Lung (tissue), 11 donors: ENCODE measurements at regions not wholly inside any gene's neighbourhood (a gene's known extent, or its start where the extent isn't known, plus 50 kb on each side); places are given as distances from the start of the nearest gene placed in this dataset.
A peak's percentile ranks its signal among the peaks of the same experiment; 100 is the strongest.

Experiments used
- ATAC-seq: fragments of 200-7000 bp; cut with Tn5 transposase; one replicate; pipeline ENCODE4 v1.9.1; 2020; ENCODE audit warnings: moderate number of reproducible peaks; ENCODE audit not compliant: insufficient read depth, low FRiP score
- DNase-seq, 3 donors: peaks; one replicate each; pipeline ENCODE4 v3.0.0-alpha.2; 2013 to 2017
- H3K27ac ChIP-seq, 2 donors: one replicate each; pipeline ENCODE4 v1.5.1; 2013; ENCODE audit warnings: mild to moderate bottlenecking in 2 of 2, moderate library complexity in 2 of 2, control low read depth in 1 of 2, inconsistent platforms in 1 of 2, low read depth in 1 of 2, low read length in 1 of 2
- H3K27me3 ChIP-seq, 3 donors: one replicate each; pipeline ENCODE4 v1.5.1; 2013; ENCODE audit warnings: low read length in 2 of 3; ENCODE audit not compliant: control insufficient read depth in 3 of 3, insufficient read depth in 3 of 3
- H3K36me3 ChIP-seq, 4 donors: one replicate each; pipeline ENCODE4 v1.5.1; 2013; ENCODE audit warnings: low read length in 4 of 4, mild to moderate bottlenecking in 1 of 4, moderate library complexity in 1 of 4; ENCODE audit not compliant: control insufficient read depth in 4 of 4, insufficient read depth in 4 of 4
- H3K4me1 ChIP-seq, 5 donors: one replicate each; pipeline ENCODE4 v1.5.1; 2013; ENCODE audit warnings: low read length in 5 of 5, mild to moderate bottlenecking in 2 of 5, moderate library complexity in 1 of 5; ENCODE audit not compliant: control insufficient read depth in 5 of 5, insufficient read depth in 5 of 5
- H3K4me3 ChIP-seq: one replicate; pipeline ENCODE4 v1.5.1; 2013; ENCODE audit warnings: mild to moderate bottlenecking, control low read depth, moderate library complexity
- H3K9ac ChIP-seq, 2 donors: one replicate each; pipeline ENCODE4 v1.5.1; 2013; ENCODE audit warnings: low read length in 2 of 2, control low read depth in 1 of 2; ENCODE audit not compliant: insufficient read depth in 1 of 2
- H3K9me3 ChIP-seq, 4 donors: one replicate each; pipeline ENCODE4 v1.5.1; 2013; ENCODE audit warnings: low read length in 3 of 4, mild to moderate bottlenecking in 1 of 4, moderate library complexity in 1 of 4; ENCODE audit not compliant: control insufficient read depth in 4 of 4, insufficient read depth in 3 of 4
- WGBS, 2 donors: extraction: QIAGEN DNeasy Blood & Tissue Kit; methylation state at CpG; one replicate each; pipeline ENCODE4 v1.1.7; 2013; 5-methylcytosine and 5-hydroxymethylcytosine counted together
- TF ChIP-seq, protein P1 (sequence below): IDR thresholded peaks from 2 replicates; pipeline ENCODE4 v1.5.1; 2012; ENCODE audit warnings: mild to moderate bottlenecking; ENCODE audit errors: control extremely low read depth, extremely low read depth
- donor health status: control.
- donor health status: control.
- donor health status: Bipolar disorder and iron deficiency.
- donor health status: healthy.
- donor health status: DM: yes; HTN: yes; CAD: no.

DNA sequence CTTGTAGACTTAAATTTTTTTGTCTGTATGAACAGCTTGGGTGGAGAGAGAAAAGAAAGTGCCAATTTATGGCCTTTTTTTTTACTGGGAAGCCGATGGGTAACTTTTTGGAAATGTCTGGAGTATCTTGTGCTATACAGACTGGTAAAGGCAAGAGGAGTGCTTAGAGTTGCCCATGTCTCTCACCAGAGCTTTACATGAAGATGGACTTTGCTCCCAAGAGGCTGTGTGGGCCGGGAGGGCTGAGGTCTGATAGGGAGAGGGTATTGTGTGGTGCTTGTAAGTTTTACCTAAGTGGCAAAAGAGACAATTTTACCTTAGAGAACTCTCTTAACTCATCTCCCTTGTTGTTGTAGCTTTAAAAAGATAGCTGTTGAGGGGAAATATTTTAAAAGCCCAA lies 203.2 kb downstream of the SEMA6A start:
- 73 to 80% methylated on average over 2 of the region's 2 CpGs for WGBS, 2 donors
- Histone ChIP-seq H3K9ac (no peak overlapping the region), H3K27me3 (no peaks in the 10 kb centered on the region), H3K9me3 (peaks cover 0 to 1% (median 0%) of the 10 kb centered on the region in 4 donors), H3K27ac (peak overlapping the region; percentile 21 to 64), H3K4me1 (peaks cover 0 to 6% (median 0%) of the 10 kb centered on the region in 5 donors), H3K4me3 (no peak overlapping the region), H3K36me3 (no peaks in the 10 kb centered on the region)
- DNase-seq: no peak
- TF ChIP-seq, protein P1, sequence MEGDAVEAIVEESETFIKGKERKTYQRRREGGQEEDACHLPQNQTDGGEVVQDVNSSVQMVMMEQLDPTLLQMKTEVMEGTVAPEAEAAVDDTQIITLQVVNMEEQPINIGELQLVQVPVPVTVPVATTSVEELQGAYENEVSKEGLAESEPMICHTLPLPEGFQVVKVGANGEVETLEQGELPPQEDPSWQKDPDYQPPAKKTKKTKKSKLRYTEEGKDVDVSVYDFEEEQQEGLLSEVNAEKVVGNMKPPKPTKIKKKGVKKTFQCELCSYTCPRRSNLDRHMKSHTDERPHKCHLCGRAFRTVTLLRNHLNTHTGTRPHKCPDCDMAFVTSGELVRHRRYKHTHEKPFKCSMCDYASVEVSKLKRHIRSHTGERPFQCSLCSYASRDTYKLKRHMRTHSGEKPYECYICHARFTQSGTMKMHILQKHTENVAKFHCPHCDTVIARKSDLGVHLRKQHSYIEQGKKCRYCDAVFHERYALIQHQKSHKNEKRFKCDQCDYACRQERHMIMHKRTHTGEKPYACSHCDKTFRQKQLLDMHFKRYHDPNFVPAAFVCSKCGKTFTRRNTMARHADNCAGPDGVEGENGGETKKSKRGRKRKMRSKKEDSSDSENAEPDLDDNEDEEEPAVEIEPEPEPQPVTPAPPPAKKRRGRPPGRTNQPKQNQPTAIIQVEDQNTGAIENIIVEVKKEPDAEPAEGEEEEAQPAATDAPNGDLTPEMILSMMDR: no peak
- no peak for ATAC-seq

DNA sequence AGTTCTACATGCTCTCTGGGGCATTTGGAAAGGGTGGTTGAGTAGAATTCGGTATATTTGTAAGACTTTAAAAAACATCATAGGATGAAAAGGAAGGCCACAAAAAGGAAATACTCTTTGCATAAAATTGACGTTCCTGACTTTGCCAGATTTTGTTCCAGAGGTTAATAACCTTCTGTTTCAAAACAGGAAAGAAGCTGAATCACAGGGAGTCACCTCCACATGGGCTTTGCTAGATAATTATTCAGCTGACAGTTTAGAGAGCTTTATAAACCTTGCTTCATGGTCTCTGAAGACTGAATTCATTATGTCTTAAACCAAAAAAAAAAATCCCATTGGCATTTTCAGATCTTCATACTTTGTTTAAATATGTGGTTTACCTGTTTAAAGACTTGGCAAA lies 203.7 kb downstream of the SEMA6A start:
- ATAC-seq: no peak
- Histone ChIP-seq H3K9ac (no peak overlapping the region), H3K4me3 (no peak overlapping the region), H3K27me3 (no peaks in the 10 kb centered on the region), H3K36me3 (no peaks in the 10 kb centered on the region), H3K9me3 (peaks cover 0 to 1% (median 0%) of the 10 kb centered on the region in 4 donors), H3K4me1 (peaks cover 0 to 6% (median 0%) of the 10 kb centered on the region in 5 donors), H3K27ac (peak overlapping the region in 1 of 2 donors; percentile 21)
- TF ChIP-seq, protein P1: no peak
- DNase-seq: no peak
- 15 to 38% methylated on average over 2 of the region's 2 CpGs for WGBS, 2 donors

DNA sequence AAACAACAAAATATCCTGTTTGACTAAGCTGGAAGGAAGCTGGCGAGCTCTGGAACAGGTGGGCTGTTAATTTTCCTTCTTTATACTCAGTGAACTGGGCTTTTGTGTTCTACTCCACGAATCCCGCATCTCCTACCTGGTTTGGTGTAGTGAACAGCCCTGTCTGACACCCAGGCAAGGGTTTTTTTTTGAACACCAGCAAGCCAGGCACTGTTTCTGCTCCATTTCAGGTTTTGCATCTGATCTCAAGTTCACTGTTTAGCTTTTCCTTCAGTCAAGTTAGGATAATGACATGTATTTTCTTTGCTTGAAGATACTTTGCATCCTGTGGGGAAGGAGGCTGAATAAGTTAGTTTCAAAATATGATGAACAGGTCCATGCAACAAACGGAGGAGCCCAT lies 204.5 kb downstream of the SEMA6A start:
- DNase-seq (no peak), ATAC-seq (no peak)
- H3K27me3 ChIP-seq: no peaks in the 10 kb centered on the region
- peaks cover 0 to 6% (median 0%) of the 10 kb centered on the region in 5 donors for H3K4me1 ChIP-seq
- peak overlapping the region in 1 of 2 donors; percentile 9 for H3K27ac ChIP-seq
- TF ChIP-seq, protein P1: no peak
- no peaks in the 10 kb centered on the region for H3K36me3 ChIP-seq
- no peak overlapping the region for H3K9ac ChIP-seq
- H3K4me3 ChIP-seq: no peak overlapping the region
- peaks cover 0 to 1% (median 0%) of the 10 kb centered on the region in 4 donors for H3K9me3 ChIP-seq
- whole genome bisulfite sequencing, 2 donors: 79 to 82% methylated on average over 4 of the region's 4 CpGs

DNA sequence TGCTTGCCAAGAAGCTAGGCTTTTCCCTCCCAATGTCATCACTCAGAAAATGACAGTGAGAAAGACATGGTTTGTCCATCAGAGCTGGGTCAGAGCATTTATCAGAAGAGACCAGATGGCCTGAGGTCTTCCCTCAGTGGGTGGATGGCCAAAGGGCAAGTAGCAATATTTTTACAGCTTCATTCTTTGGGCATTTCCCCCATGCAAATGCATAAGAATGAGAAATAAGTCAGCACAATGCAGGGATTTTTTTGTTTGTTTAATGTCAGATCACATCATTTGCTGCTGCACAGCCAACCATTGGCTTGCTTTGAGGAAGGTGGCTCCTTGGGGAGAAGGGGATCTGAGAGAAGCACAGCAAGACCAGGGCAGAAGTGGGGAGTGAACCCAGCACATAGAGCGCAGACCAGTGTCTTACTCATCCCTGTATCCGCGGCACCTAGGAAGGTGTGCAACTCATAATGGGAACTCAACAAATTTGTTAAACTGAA lies 209.6 kb downstream of the SEMA6A start:
- Histone ChIP-seq H3K36me3 (no peaks in the 10 kb centered on the region), H3K27me3 (no peaks in the 10 kb centered on the region), H3K4me1 (peaks cover 0 to 17% (median 9%) of the 10 kb centered on the region in 5 donors), H3K4me3 (no peak overlapping the region), H3K9me3 (no peaks in the 10 kb centered on the region), H3K27ac (no peak overlapping the region), H3K9ac (no peak overlapping the region)
- DNase-seq (no peak), ATAC-seq (no peak)
- WGBS, 2 donors: 62 to 98% methylated on average over 3 of the region's 3 CpGs
- TF ChIP-seq, protein P1: no peak
